ENCODE measurements at regions not wholly inside any gene's neighbourhood (a gene's known extent, or its start where the extent isn't known, plus 50 kb on each side); places are given as distances from the start of the nearest gene placed in this dataset.

DNA sequence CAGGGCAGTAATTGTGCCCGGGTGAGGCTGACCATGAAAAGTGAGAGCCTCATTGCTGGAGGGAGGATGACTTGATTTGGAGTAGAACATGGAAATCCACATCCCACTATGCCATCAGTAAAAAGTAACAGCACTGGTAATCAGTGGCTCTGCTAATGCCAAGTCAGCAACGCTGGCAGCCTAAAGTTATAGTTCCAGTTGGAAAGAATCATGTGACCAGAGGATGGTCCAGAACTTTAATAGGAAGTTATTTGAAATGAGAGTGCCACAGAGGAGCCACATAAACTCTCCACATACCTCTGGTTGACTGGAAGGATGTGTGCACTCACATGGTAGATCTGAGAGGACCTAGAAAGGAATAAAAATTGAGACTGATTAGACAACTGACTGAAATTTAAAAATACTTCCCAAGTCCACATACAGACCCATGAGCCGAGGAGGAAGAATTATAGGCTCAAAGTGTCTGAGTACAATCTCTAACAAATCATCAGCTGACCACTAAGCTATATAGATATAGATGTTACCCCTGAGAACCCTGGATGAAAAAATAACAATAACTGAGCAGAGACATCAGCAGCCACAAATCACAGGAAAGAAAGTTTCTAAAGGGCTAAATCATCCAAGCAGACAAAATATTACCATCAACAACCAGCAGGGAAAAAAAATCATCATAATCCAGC is 346.8 kb downstream of the STK39 start:
- DNase-seq (ENCODE audit: low read depth in 2 of 2), result no peak

DNA sequence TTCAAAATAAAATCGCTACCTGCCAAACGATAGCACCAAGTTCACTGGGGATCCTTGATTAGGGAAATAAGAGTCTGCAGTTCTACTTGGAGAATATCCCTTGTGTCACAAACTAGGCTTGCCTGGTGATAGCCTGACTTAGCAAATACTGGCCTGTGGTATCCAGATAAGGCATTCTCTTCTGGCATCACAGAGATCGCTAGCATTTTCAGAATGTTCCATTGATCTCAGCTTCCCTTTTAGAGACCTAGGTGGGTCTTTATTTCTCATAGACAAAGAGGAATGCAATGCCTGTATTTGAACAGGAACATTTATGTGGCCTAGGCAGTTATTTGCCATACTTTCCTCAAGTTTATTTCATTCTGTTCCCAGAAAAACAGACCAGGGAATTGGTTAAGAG is 349.1 kb downstream of the STK39 start:
- no peak for DNase-seq (ENCODE audit: low read depth in 2 of 2)

DNA sequence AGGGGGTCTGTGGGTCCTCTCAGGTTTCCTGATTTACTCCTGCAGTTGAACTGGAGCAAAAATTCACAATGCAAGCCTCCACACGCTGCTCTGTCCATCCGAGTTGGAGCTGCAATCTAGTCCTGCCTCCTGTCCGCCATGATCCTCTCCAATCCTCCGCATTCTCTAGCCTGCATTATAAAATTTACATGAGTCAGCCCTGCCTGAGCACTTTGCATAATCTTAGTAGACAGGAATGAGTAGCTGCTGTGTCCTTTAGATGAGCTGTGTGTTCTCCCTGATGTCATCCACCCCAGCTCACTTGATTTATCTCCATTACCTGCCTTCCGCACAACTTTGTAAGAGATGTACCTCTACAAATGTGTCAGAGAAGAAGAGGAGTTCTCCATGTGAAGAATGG is 355.6 kb downstream of the STK39 start:
- DNase-seq (ENCODE audit: low read depth in 2 of 2), result no peak

DNA sequence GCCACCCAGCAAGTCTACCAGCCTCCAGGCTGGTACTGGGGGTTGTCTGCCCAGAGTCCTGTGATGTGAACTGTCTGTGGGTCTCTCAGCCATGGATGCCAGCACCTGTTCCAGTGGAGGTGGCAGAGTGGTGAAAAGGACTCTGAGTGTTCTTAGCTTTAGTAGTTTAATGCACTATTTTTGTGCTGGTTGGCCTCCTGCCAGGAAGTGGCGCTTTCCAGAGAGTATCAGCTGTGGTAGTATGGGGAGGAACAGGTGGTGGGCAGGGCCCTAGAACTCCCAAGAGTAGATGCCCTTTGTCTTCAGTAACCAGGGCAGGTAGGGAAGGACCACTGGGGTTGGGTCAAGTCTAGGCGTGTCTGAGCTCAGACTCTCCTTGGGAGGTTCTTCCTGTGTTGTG is 356.7 kb downstream of the STK39 start:
- no peak for DNase-seq (ENCODE audit: low read depth in 2 of 2)

DNA sequence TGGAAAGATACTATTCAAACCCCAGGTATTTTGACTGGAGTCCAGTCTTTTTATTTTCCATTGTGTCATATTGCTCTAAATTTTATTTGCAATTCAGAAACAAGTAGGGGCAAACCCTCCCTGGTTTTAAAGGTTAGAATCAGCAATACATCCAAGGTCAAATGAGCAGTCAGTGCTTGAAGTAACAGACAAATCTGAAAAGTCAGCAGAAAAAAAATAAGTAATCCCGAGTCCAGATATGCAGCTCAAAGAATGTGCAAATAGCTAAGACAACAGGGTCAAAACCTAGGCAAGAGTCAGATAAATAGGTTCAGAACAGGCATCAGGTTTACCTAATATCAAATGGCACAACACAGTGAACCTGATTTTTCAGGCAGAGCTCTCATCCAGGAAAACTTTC is 367.0 kb downstream of the STK39 start:
- no peak for DNase-seq (ENCODE audit: low read depth in 2 of 2)

DNA sequence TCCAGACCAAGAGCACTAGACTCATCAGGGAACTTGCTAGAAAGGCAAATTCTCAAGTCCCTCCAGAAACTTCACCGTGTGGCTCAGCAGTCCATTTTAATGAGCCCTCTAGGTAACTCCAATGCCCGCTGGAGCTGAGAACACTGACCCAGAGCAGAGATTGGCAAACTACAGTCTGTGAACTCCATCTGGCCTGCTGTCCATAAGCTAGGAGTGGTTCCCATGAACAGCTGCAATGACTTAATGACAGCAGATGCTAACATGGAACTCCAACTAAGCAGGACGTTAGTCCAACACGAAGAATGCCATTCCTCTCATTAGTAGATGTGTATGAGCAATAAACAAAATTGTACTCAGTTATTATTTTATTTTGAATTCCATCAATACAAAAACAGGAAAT is 371.9 kb downstream of the STK39 start:
- DNase-seq (ENCODE audit: low read depth in 2 of 2), result no peak

DNA sequence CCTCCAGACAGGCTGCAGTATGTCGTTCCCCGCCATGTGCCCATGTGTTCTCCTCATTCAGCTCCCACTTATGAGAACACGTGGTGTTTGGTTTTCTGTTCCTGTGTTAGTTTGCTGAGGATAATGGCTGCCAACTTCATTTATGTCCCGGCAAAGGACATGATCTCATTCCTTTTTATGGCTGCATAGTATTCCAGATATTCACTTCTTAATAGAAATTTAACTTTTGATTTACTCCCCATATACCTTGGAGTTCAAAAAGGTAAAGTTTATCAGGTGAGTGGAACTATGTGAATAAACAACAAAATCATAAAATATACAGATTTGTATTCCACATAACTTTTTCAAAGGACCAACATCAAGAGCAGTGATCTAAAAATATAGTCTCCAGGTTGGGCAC is 372.6 kb downstream of the STK39 start:
- DNase-seq (ENCODE audit: low read depth in 2 of 2), result no peak

DNA sequence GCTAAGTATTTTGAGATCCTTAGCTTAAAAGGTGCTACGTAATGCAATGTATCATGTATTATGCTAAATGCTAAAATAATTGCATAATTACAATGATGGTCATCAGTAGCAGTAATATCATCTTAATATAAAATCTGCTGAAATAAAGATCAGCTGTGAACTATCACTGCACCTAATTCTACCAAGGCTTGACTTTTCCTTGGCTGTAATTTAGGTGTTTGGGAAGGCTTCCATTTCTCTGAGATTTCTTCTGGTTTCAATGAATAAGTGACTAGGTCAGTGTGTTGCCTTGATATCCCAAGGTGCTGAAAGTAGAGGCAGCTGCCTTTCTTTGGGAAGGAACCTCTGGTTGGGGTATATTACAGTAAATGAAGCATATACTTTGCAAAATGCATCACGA is 376.1 kb downstream of the STK39 start:
- no peak for DNase-seq (ENCODE audit: low read depth in 2 of 2)

DNA sequence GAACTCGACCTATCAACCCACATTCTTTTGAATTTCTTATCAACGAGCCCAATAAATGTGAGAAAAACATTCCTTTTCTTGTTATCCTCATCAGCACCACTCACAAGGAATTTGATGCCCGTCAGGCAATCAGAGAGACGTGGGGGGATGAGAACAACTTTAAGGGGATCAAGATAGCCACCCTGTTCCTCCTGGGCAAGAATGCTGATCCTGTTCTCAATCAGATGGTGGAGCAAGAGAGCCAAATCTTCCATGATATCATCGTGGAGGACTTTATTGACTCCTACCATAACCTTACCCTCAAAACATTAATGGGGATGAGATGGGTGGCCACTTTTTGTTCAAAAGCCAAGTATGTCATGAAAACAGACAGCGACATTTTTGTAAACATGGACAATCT is 378.2 kb downstream of the STK39 start:
- no peak for DNase-seq (ENCODE audit: low read depth in 2 of 2)

DNA sequence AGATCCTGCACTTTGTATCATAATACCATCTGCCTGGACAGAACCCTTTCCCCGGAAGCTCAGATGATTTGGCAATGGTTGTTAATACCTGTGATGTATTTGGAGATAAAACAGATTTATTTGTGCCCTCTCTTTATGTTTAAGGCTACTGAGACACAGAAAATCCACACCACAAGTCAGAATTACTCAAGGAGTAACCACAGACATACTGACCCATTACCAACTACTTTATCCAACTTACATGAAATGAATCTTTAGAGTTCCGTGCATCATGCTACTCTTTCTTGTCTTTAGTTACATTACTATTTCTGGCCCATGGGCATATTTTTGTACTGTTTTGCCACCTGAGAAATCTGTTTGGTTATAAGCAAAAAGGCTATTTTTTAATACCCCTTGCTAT is 384.0 kb downstream of the STK39 start:
- no peak for DNase-seq (ENCODE audit: low read depth in 2 of 2)

DNA sequence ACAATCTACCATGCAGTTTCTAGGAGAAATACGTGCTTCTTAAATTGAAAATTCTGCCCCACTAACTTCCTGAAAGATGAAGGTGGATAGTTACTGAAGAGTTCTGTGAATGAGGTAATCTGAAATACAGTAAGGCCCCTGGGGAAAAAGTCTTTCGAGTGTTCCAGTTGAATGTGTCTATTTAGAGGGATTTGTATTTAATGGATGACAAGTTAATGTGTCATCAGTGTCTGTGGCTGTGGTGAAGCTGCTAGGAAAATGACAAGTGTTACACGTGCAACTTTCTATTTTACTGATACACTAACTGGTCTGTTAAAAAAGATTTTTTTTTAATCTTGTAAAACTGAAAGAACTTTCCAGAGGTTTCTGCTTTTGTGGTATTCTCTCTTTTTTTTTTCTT is 384.6 kb downstream of the STK39 start:
- no peak for DNase-seq (ENCODE audit: low read depth in 2 of 2)

DNA sequence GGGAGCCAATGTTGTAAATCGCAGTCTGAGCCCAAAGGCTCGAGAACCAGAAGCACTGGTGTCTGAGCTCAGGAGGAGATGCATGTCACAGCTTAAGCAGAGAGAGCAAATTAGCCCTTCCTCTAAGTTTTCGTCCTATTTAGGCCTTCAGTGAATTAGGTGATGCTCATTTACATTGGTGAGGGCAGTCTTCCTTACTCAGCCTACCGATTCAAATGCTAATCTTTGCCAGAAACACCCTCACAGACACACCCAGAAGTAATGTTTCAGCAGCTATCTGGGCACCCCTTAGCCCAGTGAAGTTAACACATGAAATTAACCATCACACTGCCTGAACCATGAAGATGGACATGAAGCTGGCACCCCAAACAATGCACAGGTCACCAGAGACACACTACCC is 385.1 kb downstream of the STK39 start:
- no peak for DNase-seq (ENCODE audit: low read depth in 2 of 2)

DNA sequence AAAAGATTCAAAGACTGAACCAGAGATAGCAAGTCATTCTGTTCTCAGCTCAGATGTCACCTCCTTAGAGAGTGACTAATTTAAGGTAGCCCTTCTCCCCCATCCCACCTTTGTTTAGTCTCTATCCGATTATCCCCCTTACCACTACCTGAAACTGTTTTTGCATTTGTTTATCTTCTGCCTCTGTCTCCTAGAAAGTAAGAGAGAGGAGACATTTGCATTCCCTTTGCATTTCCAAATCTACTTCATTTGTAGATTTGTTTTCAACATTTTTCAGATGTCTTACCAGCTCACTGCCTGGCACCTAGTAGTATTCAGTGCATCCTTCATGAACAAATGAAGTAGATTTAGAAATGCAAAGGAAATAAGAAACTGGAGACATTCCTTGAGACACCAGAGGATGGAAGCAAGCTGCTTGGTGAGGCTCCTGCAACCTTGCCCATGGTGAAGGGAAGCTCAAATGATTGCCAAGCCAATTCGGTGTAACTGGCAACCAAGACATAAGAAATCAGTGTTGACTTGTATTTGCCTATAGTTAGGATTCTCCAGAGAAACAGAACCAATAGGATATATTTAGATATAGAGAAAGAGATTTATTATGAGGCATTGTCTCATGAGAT is 385.7 kb downstream of the STK39 start:
- no peak for DNase-seq (ENCODE audit: low read depth in 2 of 2)

DNA sequence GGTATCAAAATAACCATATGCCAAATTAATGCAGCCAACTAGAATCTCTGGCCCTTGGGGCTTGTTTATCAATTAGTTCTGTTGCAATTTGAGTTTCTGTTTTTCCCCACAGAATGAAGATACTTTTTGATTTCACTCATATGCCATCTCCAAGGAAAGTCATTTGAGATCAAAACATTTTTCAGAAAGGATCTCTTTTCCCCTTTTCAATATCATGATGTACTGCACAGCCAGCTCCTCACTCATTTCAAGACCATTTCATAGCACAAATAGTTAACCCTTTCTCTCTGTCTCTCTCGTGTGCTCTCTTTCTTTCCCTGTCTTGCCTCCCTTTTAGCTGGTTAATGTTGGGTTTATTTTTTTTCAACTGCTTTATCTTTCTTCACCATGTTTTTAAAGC is 387.3 kb downstream of the STK39 start:
- no peak for DNase-seq (ENCODE audit: low read depth in 2 of 2)

DNA sequence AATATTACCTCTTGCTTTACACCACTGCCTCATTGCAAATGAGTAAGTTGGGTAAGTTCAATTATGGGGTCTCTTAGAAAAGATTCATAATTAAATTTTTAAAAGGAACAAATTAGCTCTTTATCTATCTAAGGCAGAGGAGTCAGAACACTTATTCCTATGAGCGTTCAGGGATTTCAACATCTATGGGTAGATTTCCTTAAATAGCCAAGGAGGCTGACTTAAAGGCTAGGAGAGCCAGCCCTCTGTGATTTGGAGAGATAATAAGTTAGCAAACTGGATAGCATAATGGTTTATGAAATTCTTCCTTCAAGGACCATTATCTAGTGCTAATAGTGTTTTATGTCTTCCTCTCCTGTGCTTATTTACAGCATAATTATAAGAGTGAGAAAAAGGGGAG is 387.7 kb downstream of the STK39 start:
- DNase-seq (ENCODE audit: low read depth in 2 of 2), result no peak

DNA sequence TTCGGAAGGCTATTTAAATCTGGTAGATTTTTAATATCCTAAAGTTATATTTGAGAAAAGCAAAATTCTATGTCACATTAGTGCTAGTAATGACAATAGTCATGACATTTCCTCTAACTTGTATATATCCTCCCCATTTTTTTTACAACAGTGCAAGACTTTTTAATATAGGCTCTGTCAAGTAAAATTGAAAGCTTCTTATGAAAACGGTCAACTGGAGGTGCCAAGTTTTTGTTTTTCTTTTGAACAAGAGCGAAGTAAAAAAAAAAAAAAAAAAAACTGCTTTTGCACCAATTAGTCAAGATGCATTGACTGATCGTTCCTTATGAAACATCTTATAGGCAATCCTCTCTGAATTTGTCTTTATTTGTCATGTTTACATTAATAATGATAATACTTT is 389.3 kb downstream of the STK39 start:
- DNase-seq (ENCODE audit: low read depth in 2 of 2), result no peak

DNA sequence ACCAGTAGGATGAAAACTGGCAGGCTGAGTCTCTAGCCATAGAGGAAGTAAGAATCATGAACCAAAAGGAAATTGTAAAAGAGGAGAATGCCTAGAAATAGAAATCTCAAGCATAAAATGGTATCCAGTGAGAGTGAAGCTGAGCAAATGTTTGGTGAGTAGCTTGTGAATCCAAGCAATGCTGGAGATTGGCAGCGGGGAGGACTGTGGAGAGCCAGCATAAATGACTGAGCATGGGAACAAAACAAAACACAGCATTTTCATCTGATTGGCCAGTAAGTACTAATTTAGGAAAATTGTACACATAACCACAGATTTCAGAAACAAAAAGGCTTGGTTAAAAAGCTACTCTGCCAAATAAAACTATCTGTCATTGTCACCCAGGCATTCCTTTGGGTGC is 390.0 kb downstream of the STK39 start:
- DNase-seq (ENCODE audit: low read depth in 2 of 2), result no peak

DNA sequence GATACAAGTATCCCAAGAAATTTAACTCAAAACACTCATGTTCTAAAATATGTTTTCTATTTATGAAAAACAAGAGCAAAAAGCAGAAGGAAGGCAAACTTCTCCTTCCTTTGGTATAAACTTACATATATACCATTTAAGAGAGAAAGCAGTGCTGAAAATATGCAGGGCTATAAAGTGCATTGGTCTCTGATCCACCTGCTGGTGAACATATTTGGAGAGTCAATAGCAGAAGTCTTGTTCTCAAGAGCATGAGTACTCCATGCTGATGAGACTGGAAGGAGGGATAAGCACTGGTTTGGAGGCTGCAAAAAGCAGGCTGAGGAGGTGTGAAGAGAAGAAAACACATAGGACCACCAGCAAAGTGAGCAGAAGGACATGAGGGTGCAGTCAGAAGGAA is 391.2 kb downstream of the STK39 start:
- DNase-seq (ENCODE audit: low read depth in 2 of 2), result no peak

DNA sequence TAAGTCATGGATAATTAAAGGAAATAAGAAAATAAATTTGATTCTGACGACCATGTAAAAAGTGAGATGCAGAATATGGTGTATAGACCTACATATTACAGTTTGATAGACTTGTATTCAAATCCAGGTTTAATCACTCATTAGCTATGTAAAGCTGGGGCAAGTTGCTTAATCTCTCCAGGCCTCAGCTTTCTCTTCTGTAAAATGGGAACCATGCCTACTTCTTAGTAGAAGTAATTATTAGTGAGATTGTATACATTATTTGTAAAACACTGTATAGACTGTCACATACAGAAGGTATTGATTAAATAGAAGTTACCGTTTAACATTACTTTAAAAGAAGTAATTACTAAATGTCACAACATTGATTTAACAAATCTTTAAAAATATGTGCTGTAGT is 392.2 kb downstream of the STK39 start:
- DNase-seq (ENCODE audit: low read depth in 2 of 2), result no peak

DNA sequence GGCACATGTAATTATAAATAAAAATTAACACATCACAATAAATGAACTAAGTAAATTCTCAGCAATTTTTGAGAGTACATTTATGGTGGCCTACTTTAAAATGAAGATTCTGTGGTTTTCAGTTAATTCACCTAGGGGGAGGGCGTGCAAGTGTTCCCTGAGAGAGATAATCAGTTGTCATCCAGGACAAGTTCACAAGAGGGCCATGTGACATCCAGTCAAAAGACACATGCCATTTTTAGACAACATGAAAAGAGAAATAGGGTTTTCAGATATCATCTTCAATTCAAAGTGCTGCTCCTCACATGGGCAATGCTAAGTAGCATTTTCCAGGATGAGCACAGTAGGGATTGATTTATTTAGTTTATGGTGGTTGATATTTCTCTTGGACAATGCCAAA is 393.7 kb downstream of the STK39 start:
- no peak for DNase-seq (ENCODE audit: low read depth in 2 of 2)

DNA sequence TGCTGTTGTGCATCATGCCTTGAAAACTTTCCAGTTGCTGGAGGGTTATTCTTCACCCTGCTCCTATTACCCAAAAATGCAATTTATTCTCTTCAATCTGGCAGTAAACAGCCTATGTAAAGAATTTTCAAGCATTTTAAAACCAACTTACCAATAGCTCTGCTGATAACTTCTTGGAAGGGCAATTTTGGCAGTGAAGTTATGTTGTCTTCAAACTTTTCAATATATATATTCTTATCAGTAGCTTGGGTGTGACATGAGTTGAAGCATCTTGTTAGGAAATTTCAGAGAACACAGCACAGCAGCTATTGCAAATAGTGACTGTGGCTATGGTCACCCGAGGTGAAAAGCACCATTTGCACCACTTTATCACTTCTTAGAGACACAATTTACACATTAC is 395.5 kb downstream of the STK39 start:
- DNase-seq (ENCODE audit: low read depth in 2 of 2), result no peak

DNA sequence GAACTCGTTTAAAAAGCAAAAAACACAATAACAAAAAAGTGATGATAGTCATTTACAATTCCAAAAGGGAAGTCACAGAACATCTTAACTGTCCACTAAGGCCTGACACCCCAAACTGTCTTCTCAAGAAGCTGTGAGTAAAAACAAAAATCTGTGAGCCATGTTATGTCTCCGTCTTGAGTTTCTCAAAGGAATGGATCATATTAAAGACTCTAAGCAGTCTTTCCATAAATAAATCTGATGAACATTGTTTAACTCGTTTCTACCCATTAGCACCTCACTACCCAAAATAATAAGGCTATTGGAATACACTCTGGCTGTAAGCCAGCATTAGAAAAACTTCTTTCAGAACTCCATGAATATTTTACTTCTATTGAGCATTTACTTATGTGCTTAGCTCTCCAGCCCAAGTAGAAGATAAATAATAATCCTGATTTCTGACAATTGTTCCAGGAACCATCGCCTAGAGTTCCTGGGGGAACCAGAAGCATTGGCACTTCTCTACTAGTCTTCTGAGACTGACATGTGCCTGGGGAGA is 396.0 kb downstream of the STK39 start:
- no peak for DNase-seq (ENCODE audit: low read depth in 2 of 2)

DNA sequence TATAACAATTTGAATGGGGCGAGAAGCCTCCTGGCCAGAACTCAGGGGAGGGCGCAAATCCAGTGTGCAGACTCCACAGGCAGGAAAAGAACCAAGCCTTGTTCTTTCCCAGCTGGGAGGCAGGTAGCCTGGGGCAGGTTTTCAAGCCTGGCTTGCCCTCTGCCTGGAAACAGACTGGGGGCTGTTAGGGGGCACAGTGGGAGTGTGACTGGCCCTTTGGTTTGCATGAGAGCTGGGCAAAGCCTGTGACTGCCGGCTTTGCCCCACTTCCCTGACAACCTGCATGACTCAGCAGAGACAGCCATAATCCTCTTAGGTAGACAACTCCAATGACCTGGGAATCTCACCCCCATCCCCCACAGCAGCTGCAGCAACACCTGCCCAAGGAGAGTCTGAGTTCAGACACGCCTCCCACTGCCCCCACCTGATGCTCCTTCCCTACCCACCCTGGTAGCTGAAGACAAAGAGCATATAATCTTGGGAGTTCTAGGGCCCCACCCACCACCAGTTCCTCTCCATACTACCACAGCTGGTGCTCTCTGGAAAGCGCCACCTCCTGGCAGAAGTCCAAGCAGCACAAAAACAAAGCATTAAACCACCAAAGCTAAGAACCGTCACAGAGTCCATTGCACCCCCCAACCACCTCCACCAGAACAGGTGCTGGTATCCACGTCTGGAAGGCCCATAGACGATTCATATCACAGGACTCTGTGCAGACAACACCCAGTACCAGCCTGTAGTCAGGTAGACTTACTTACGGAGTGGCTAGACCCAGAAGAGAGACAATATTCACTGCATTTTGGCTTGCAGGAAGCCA is 402.5 kb downstream of the STK39 start:
- no peak for DNase-seq (ENCODE audit: low read depth in 2 of 2)

Data from lung microvascular endothelial cell (primary cell).